GM18909 (cell line): ENCODE measurements at regions not wholly inside any gene's neighbourhood (a gene's known extent, or its start where the extent isn't known, plus 50 kb on each side); places are given as distances from the start of the nearest gene placed in this dataset.
"Not testable (repeated sequence)": the region's sequence is repeated elsewhere in the genome, so short reads cannot be mapped to it uniquely, and the experiment has no call there.

Experiments used
- ATAC-seq: cut with Tn5 transposase; IDR thresholded peaks from one replicate; pipeline ENCODE4 v1.9.1; 2021; ENCODE audit warnings: mild to moderate bottlenecking; ENCODE audit not compliant: unreplicated experiment, poor library complexity

DNA sequence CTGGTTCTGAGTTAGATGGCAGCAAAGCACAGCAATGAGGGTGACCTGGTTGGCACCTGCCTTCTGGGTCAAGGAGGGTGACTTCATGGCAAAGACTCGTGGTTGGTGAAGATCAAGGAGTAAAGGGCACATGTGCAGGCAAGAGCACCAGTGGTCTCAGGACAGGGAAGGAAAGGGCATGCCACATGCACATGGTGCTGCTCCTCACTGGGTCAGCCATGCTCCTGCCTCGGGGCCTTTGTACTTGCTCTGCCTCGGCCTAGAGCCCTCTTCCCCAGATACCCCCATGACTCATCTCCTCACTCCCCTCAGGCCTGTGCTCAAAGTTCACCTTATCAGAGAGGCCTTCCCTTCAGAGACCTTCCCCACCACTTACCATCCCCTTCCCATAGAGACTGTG is 106.7 kb upstream of the KDM7A start:
- no peak for ATAC-seq

DNA sequence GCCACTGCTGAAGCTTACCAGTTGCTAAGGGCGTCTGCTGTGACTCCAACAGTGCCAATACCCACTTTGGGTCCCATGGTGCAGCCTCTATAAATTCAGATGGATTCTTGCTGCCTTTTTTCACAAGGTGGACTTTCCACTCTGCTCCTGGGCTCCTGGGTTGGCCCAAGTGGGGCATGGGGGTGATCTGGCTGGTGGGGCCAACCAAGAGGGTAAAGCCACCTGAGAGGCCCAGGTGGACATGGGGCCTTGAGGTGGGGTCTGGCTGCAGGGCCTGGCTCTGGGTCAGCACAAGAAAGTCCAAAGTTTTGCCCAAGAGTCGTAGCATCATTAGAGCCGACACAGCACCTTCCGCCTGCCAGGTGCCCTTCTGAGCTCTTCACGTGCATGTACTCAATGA is 105.2 kb upstream of the KDM7A start:
- ATAC-seq: no peak

DNA sequence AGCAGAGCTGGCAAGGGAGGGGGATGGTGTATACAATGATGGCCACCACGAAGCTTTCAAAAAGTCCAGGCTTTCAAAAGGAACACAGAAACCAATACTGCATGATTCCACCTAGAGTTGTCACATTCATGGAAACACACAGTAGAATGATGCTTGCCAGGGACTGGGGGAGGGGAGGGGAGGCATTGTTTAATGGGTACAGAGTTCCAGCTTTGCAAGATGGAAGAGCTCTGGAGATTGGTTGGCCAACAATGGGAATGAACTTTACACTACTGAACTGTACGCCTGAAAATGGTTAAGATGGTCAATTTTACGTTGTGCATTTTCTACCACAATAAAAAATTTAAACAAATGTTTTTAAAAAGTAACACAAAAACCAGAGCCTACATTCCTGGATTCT is 104.5 kb upstream of the KDM7A start:
- ATAC-seq: no peak

DNA sequence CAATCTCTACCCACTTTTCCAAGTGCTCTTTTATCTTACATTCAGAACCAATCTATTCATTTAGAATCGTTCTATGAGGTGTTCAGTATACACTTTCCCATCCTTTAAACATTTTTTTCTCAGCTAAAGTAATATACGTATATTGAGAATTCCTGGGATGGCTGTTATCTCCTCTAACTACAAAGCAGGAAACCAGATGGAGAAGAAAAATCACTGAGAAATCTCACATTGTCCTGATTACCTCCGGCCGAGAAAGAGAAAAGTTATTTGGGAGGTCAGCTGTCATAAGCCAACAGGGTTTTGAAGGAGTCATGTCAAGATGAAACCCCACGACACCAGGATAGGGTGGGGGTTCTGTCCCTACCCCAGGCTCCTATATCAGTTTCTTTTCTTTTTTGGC is 99.2 kb upstream of the KDM7A start:
- no peak for ATAC-seq

DNA sequence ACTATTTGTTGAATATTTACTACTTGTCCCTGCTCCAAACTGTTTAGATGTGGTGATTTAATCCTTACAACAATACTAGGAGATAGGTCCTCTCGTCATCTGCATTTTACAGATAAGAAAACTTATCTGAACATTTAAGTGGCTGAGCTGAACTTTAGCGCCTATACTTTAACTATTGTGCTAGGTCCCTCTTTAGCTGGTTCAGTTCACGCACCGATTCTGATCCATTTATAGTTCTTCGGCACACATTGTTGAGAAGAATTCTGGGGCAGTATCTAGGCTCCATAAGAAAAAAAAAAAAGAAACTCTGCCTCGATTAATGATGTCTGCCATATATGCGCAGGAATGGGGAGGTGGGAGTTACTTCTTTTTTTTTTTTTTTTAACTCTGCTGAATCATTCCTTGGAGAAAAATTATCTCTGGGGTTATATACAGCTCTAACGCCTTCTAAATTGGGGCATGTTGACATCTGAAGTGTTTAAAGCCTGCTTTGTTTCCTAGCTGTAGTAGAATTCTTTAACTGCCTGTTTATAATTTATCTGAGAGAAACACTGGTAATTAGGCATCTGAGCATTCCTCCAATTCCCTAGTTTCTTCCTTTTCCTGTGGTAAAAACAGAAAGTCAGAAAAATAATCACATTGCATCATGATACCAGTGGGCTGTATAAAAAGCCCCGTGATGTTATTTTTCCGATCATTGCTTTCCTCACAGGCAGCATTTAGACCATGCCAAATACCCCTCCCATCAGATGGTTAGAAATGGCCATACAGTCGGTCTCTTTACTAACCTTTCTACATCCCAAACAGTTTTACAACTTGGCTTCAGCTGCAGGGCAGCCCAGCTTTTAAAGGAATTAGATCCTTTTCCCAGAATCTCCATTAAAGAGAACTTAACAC is 98.5 kb upstream of the KDM7A start:
- ATAC-seq: no peak

DNA sequence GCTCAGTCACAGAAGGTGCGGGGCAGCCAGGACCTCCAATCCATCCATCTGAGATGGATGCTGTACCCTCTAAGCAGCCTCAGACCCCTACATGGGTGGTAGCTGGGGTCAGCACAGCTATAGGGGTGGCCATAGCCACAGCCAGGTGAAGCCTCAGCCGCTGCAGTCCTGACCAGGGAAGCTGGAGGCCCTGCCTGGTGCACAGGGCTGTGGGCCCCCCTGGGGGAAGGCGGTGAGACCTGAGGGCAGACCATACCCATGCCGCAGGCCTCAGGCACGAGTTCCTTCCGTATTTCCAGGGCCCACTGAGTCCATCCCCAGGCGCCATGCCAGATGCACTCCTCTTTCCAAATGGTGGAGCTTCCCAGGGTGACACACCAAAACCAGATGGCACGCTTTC is 96.6 kb upstream of the KDM7A start:
- no peak for ATAC-seq

DNA sequence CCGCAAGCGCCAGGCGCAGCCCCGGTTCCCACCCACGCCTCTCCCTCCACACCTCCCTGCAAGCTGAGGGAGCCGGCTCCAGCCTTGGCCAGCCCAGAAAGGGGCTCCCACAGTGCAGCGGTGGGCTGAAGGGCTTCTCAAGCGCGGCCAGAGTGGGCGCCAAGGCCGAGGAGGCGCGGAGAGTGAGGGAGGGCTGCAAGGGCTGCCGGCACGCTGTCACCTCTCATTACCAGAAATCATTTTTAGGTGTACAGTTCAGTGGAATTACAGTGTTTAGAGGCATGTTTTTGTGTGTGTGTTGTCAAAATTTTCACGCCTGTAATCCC is 94.8 kb upstream of the KDM7A start:
- ATAC-seq: not testable (repeated sequence)

DNA sequence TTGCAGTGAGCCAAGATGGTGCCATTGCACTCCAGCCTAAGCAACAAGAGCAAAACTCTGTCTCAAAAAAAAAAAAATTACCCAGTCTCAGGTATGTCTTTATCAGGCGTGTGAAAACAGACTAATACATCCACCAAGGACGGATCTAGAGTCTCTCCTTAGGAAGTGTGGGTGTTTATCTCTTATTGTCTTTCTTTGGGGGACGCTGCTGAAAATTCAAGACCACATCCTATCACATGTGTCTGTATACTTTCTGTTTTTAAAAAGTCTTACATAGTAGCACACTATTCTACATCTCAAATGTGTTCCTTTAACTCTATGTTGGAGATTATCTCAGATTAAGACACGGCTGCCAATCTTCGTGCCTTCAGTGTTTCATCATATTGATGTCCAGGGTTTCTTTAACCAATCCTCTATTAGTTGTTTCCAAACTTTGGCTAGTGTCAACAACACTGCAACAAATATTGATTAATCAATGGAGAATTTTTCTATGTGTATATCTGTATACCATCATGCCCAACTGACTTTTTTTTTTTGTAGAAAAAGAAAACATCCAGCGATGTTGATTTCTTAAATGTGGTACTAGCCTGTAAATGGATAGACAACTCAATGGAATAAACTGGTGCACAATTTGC is 92.3 kb upstream of the KDM7A start:
- no peak for ATAC-seq

DNA sequence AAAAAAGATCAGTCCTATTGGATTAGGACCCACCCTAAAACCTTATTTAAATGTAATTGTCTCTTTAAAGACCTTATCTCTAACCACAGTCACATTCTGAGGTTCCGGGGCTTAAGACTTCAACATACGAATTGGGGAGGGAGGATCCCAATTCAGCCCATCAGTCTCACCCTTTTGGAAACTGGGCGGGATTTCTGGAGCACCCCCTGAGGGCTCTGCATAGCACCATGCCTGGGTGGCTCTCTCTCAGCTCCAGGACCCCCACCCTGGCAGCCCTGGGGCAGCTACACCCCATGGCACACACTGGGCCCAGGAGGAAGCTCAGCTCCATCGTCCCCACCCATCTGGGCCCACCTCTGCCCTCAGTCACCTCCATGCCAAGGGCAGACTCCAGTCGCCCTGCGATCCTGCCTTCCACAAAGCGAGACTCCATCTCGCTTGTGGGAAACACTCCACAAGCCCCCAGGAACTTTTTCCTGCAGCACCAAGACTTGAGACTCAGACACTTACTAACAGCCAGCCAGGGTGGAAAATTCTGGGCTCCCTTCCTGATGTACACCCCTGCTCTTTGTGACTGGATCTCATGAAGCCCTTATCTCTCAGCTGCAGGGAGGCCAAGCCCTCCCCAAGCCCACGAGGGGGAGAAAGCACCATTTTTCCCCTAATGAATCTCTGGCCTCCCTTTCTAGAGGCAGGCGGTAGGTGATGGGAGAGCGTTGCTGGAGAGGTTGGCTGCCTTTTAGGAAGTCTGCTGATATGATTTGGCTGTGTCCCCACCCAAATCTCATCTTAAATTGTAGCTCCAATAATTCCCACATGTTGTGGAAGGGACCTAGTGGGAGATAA is 90.8 kb upstream of the KDM7A start:
- ATAC-seq: no peak

DNA sequence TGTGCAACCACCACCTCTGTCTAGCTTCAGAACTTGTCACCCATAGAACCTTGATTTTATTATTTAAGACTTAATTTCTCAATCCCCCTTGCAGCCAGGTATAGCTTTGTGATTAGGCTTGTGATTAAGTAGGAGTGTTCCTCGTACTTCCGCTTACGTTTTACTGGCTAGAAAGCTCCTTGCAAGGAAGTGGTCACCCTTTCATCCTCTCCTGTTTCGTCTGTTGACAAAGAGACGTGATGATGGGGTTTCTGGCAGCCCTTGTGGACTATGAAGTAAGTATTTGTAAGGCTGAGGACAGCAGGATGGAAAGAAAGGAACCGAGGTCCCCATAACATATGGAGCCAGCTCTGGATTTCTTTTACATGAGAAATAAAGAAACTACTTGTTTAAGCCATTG is 86.5 kb upstream of the KDM7A start:
- ATAC-seq: no peak

DNA sequence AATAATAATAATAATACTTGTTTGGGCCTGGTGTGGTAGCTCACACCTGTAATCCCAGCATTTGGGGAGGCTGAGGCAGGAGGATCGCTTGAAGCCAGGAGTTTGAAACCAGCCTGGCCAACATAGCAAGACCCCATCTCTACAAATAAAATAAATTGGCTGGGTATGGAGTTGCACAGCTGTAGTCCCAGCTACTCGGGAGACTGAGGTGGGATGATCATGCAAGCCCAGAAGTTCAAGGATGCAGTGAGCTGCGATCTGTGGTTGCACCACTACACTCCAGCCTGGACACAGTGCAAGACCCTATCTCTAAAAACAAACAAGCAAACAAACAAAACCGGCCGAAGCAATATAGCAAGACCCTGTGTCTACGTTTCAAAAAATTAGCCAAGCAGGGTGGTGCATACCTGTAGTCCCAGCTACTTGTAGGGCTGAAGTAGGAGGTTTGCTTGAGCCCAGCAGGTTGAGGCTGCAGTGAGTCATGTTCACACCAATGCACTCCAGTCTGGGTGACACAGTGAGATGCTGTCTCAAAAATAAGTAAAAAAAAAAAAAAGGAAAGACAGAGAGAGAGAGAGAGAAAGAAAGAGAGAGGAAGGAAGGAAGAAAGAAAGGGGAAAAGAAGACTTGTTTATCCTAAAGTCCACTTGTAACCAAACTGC is 85.6 kb upstream of the KDM7A start:
- no peak for ATAC-seq

DNA sequence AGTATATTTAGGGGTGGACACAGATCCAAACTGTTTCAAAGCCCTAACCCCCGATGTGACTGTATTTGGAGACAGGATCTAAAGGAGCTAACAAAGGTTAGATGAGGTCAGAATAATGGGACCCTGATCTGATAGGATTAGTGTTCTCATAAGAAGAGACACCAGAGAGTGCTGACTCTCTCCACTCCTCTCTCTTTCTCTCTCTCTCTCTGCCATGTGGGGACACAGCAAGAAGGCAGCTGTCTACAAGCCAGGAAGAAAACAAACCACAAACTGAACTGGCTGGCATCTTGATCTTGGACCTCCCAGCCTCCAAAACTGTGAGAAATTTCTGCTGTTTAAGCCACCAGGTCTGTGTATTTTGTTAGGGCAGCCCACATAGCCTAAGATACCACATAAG is 84.7 kb upstream of the KDM7A start:
- no peak for ATAC-seq

DNA sequence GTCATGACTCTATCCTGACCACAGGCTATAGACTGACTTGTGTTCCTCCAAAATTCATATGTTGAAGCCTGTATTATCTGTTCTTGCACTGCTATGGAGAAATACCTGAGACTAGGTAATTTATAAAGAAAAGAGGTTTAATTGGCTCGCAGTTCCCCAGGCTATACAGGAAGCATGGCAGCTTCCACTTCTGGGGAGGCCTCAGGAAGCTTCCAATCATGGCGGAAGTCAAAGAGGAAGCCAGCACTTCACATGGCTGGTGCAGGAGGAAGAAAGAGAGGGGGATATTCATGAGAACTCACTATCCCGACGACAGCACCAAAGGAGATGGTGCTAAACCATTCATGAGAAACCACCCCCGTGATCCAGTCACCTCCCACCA is 84.3 kb upstream of the KDM7A start:
- ATAC-seq: no peak

DNA sequence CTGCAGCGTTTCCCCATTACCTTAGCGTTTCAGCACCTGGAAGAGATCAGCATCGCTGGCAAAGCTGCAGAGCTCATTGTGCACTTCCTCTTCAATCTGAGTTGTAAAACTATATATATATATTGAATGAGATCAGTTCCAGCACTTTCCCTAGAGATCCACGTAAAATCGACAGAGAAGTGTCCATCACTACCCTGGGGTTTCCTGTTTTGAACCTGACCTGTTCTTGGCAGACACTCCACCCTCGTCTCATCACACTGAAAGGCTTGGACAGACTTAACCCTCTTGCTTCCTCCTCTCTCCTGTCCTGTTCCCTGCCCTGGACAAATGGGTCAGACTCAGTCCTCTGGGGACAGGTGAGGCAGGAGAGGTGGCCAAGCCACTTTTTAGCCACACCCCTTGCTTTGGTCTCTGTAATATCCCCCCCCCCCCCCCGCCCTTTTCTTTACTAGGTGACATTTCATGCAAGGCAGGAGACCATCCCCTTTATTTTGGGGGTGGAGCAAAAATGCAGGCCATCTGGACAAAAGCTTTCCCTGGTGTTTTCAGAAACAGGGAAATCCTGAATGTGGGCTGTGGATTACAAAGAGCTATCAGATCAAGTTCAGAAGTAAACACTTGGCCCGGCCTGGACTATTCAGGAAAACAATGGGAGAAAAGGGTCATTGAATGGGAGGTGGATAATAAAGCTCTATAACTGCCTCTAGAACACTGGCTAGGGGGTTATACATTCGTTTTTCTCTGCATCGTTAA is 83.7 kb upstream of the KDM7A start:
- no peak for ATAC-seq

DNA sequence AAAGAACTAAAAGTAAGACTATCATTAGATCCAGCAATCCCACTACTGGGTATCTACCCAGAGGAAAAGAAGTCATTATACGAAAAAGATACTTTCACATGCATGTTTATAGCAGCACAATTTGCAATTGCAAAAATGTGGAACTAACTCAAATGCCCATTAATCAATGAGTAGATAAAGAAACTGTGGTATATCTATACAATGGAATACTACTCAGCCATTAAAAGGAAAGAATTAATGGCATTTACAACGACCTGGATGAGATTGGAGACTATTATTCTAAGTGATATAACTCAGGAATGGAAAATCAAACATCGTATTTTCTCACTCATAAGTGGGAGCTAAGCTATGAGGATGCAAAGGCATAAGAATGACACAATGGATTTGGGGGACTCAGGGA is 80.5 kb upstream of the KDM7A start:
- not testable (repeated sequence) for ATAC-seq

DNA sequence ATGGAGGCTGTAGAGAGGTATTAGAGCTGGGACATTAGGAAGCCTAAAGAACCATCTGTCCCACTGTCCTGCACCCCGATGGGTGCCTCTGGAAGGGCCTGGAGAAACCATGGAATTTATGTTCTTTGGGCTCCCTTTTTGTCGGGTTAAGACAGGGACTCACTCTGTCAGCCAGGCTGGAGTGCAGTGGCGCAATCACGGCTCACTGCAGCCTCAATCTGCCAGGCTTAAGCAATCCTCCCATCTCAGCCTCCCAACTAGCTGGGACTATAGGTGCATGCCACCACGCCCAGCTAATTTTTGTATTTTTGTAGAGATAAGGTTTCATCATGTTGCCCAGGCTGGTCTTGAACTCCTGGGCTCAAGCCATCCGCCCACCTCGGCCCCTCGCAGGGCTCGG is 78.2 kb upstream of the KDM7A start:
- not testable (repeated sequence) for ATAC-seq

DNA sequence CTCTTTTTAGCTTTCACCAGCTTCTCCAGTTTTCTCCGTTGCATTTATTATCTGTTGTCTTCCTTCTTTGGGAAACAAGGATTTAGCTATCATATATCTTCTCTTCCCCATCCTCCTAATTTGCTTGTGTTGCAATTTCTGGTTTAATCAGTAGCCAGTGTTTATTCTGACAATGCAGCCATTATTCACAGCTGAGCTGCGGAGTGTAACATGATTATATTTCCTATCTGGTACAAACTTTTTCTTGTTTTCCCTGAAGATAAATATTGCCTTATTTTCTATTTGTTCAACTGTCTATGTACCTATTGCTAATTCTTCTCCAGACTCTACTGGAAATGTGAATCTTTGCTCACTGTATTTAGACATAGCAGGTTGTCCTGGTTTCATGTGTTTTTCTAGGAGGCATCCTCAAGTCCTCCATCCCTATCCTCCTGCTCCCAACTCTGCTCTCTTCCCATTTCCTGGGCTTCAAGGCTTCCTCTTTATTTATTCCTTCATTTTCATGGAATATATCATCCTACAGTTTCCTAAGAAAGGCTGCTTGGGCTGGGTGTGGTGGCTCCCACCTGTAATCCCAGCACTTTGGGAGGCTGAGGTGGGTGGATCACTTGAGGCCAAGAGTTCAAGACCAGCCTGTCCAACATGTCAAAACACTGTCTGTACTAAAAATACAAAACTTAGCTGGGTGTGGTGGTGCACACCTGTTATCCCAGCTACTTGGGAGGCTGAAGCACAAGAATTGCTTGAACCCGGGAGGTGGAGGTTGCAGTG is 72.4 kb upstream of the KDM7A start:
- no peak for ATAC-seq

DNA sequence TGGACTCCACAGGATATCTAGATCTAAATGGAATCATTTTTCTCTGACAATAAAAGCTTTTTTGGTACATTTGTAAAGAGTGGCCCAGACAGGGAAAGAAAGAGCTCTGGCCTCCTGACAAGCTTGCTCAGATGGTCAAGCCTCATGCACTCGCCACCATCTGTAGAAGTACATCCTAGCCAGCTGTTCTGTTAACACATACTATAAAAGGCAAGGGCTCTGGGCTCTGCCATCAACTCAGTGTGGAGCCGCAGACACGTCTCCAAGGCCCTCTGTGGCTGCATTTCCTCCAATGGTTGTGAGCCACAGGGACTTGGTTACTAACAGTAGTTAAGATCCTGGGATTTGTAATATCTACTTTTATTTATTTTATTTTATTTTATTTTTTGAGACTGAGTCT is 70.8 kb upstream of the KDM7A start:
- ATAC-seq: no peak

DNA sequence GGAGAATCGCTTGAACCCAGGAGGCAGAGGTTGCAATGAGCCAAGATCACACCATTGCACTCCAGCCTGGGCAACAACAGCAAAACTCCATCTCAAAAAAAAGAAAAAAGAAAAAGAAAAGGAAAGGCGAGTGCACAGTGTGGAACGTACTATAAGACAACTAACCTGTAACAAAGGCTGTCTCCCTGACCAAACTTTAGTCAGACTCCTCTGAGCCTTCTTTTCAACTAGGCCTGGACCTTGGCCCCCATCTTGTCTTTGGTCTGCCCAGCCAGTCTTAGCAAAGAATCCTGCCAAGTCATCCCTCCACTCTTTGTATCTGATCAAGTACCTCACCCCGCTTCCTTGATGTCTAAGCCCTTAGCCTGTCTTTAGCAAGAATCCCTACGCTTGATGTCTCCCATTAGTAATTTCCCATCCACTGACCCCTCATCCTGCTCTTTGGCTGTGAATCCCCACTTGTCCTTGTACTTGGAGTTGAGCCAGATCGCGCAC is 68.9 kb upstream of the KDM7A start:
- ATAC-seq: no peak
